Liver (tissue), 3 donors: ENCODE measurements at regions not wholly inside any gene's neighbourhood (a gene's known extent, or its start where the extent isn't known, plus 50 kb on each side); places are given as distances from the start of the nearest gene placed in this dataset.

Experiments used
- ATF3 ChIP-seq: IDR thresholded peaks from 2 replicates; pipeline ENCODE4 v1.6.1; 2016; ENCODE audit warnings: antibody characterized with exemption
- CTCF ChIP-seq: fragments of 150-350 bp; IDR thresholded peaks from 2 replicates; pipeline ENCODE4 v1.5.1; 2017; ENCODE audit warnings: improper control_type of control experiment, low read depth, low read length; ENCODE audit not compliant: missing input control
- EGR1 ChIP-seq, 2 donors: IDR thresholded peaks; 2 replicates each; pipeline ENCODE4 v1.6.1; 2016 to 2018; ENCODE audit warnings: antibody characterized with exemption in 2 of 2, low read depth in 2 of 2
- FOXA1 ChIP-seq: IDR thresholded peaks from 2 replicates; pipeline ENCODE4 v1.6.1; 2016; ENCODE audit warnings: antibody characterized with exemption
- FOXA2 ChIP-seq: IDR thresholded peaks from 2 replicates; pipeline ENCODE4 v1.6.1; 2016; ENCODE audit warnings: antibody characterized with exemption
- GABPA ChIP-seq, 2 donors: IDR thresholded peaks in 1 of 2; conservative IDR thresholded peaks in 1 of 2; 2 replicates each; pipeline ENCODE4 v1.6.1; 2016; ENCODE audit warnings: antibody characterized with exemption in 2 of 2, mild to moderate bottlenecking in 1 of 2, moderate library complexity in 1 of 2
- JUND ChIP-seq, 2 donors: IDR thresholded peaks; 2 replicates each; pipeline ENCODE4 v1.6.1; 2016; ENCODE audit warnings: antibody characterized with exemption in 2 of 2
- RXRA ChIP-seq, 2 donors: IDR thresholded peaks; 2 replicates each; pipeline ENCODE4 v1.6.1; 2017 to 2018; ENCODE audit warnings: antibody characterized with exemption in 2 of 2, mild to moderate bottlenecking in 1 of 2
- TF ChIP-seq, protein P1 (sequence below): IDR thresholded peaks from 2 replicates; pipeline ENCODE4 v1.6.1; 2016; ENCODE audit warnings: antibody characterized with exemption, mild to moderate bottlenecking
- donor health status: healthy.
- donor health status: healthy.

- TF ChIP-seq JUND (IDR thresholded peaks at IDR 0.05), result no peak
- no peak for TF ChIP-seq FOXA2
- no peak for TF ChIP-seq CTCF
- no peak for TF ChIP-seq GABPA (IDR thresholded peaks at IDR 0.05 in 1 of 2, conservative IDR thresholded peaks at IDR 0.05 in 1 of 2)
- TF ChIP-seq FOXA1, result no peak
- no peak for TF ChIP-seq EGR1 (IDR thresholded peaks at IDR 0.05; ENCODE audit: low read depth in 2 of 2)
- TF ChIP-seq RXRA (IDR thresholded peaks at IDR 0.05), result no peak
- TF ChIP-seq ATF3, result no peak
- TF ChIP-seq, protein P1, sequence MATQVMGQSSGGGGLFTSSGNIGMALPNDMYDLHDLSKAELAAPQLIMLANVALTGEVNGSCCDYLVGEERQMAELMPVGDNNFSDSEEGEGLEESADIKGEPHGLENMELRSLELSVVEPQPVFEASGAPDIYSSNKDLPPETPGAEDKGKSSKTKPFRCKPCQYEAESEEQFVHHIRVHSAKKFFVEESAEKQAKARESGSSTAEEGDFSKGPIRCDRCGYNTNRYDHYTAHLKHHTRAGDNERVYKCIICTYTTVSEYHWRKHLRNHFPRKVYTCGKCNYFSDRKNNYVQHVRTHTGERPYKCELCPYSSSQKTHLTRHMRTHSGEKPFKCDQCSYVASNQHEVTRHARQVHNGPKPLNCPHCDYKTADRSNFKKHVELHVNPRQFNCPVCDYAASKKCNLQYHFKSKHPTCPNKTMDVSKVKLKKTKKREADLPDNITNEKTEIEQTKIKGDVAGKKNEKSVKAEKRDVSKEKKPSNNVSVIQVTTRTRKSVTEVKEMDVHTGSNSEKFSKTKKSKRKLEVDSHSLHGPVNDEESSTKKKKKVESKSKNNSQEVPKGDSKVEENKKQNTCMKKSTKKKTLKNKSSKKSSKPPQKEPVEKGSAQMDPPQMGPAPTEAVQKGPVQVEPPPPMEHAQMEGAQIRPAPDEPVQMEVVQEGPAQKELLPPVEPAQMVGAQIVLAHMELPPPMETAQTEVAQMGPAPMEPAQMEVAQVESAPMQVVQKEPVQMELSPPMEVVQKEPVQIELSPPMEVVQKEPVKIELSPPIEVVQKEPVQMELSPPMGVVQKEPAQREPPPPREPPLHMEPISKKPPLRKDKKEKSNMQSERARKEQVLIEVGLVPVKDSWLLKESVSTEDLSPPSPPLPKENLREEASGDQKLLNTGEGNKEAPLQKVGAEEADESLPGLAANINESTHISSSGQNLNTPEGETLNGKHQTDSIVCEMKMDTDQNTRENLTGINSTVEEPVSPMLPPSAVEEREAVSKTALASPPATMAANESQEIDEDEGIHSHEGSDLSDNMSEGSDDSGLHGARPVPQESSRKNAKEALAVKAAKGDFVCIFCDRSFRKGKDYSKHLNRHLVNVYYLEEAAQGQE, result no peak
Measured at GRCh38 chr7:20917603-20918002, 130.9 kb upstream of the SP8 start.
